ENCODE measurements at regions not wholly inside any gene's neighbourhood (a gene's known extent, or its start where the extent isn't known, plus 50 kb on each side); places are given as distances from the start of the nearest gene placed in this dataset.

- no peak for TF ChIP-seq POLR2AphosphoS5 (IDR thresholded peaks at IDR 0.05; ENCODE audit: low read depth, low read length)
- TF ChIP-seq POLR2A (IDR thresholded peaks at IDR 0.05; ENCODE audit: low read depth, low read length) = no peak
Observed at GRCh38 chr21:16550118-16550517, 820.3 kb downstream of the USP25 start.

Measured in GM12892 (cell line).